Astrocyte (in vitro differentiated cells and primary cell): ENCODE measurements at regions not wholly inside any gene's neighbourhood (a gene's known extent, or its start where the extent isn't known, plus 50 kb on each side); places are given as distances from the start of the nearest gene placed in this dataset.

ENCODE experiments used
- EZH2 ChIP-seq: IDR thresholded peaks from 2 replicates; pipeline ENCODE4 v1.6.1; 2012; ENCODE audit warnings: mild to moderate bottlenecking, low read length, inconsistent platforms; ENCODE audit not compliant: insufficient read depth
- TF ChIP-seq, protein P1 (sequence below): IDR thresholded peaks from 2 replicates; pipeline ENCODE4 v1.5.1; 2011; ENCODE audit warnings: low read depth, mild to moderate bottlenecking, inconsistent platforms, low read length, moderate library complexity; ENCODE audit not compliant: insufficient read depth

DNA sequence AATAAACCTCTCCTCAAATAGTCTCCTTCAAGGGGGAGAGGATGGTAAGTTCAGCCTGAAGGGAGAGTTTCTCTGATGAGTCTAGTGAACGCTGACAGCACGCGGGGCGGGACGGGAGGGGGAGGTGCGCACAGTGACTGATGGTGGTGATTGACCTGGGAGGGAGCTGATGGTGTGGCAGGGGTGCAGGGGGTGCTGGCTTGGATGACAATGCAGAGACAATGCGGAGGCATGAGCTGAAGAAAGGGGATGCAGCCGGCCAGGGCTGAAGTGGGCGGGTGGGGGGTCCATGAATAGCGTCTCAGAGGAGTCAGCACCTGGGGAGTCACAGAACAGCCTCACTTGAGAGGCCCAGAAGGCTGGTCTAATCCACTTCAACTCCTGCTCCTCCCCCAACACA is 142.5 kb upstream of the PJA1 start:
- no peak for TF ChIP-seq EZH2
- TF ChIP-seq, protein P1, sequence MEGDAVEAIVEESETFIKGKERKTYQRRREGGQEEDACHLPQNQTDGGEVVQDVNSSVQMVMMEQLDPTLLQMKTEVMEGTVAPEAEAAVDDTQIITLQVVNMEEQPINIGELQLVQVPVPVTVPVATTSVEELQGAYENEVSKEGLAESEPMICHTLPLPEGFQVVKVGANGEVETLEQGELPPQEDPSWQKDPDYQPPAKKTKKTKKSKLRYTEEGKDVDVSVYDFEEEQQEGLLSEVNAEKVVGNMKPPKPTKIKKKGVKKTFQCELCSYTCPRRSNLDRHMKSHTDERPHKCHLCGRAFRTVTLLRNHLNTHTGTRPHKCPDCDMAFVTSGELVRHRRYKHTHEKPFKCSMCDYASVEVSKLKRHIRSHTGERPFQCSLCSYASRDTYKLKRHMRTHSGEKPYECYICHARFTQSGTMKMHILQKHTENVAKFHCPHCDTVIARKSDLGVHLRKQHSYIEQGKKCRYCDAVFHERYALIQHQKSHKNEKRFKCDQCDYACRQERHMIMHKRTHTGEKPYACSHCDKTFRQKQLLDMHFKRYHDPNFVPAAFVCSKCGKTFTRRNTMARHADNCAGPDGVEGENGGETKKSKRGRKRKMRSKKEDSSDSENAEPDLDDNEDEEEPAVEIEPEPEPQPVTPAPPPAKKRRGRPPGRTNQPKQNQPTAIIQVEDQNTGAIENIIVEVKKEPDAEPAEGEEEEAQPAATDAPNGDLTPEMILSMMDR, result no peak
